DND-41 (cell line): ENCODE measurements at regions not wholly inside any gene's neighbourhood (a gene's known extent, or its start where the extent isn't known, plus 50 kb on each side); places are given as distances from the start of the nearest gene placed in this dataset.

ENCODE experiments used
- ATAC-seq: fragments of 200-7000 bp; cut with Tn5 transposase; 3 replicates; pipeline ENCODE4 v1.9.1; 2021; ENCODE audit warnings: low read depth; ENCODE audit not compliant: insufficient read depth
- DNase-seq: peaks from one replicate; pipeline ENCODE4 v3.0.0-alpha.2; 2020
- H2AFZ ChIP-seq: 2 replicates; pipeline ENCODE4 v1.6.0; 2012; ENCODE audit warnings: low read depth, low read length
- H3K27ac ChIP-seq: 2 replicates; pipeline ENCODE4 v1.5.1; 2012; ENCODE audit warnings: low read length, inconsistent platforms
- H3K27me3 ChIP-seq: fragments of 200-600 bp; sonication (generic); 2 replicates; pipeline ENCODE4 v1.6.0; 2012; ENCODE audit warnings: low read length, mild to moderate bottlenecking, inconsistent platforms; ENCODE audit not compliant: insufficient read depth, poor library complexity
- H3K36me3 ChIP-seq: 2 replicates; pipeline ENCODE4 v1.5.1; 2012; ENCODE audit warnings: low read length, inconsistent platforms; ENCODE audit not compliant: insufficient read depth
- H3K4me1 ChIP-seq: 2 replicates; pipeline ENCODE4 v1.5.1; 2012; ENCODE audit warnings: mild to moderate bottlenecking, low read length; ENCODE audit not compliant: insufficient read depth
- H3K4me2 ChIP-seq: 2 replicates; pipeline ENCODE4 v1.6.0; 2012; ENCODE audit warnings: mild to moderate bottlenecking, moderate library complexity, low read length, inconsistent platforms; ENCODE audit not compliant: insufficient read depth
- H3K4me3 ChIP-seq, 2 experiments: fragments of 200-600 bp in 1 of 2; shearing (Covaris generic) in 1 of 2; 2 replicates each; pipeline ENCODE4 v1.5.1; 2012 to 2016; ENCODE audit warnings: inconsistent platforms in 2 of 2, low read length in 2 of 2, mild to moderate bottlenecking in 2 of 2, low read depth in 1 of 2, moderate library complexity in 1 of 2
- H3K79me2 ChIP-seq: 2 replicates; pipeline ENCODE4 v1.6.0; 2012; ENCODE audit warnings: low read length, inconsistent platforms; ENCODE audit not compliant: insufficient read depth
- H3K9ac ChIP-seq: 2 replicates; pipeline ENCODE4 v1.6.0; 2012; ENCODE audit warnings: low read depth, mild to moderate bottlenecking, inconsistent platforms, low read length, moderate library complexity
- H3K9me3 ChIP-seq: 2 replicates; pipeline ENCODE4 v1.5.1; 2012; ENCODE audit warnings: low read length, moderate library complexity, mild to moderate bottlenecking, inconsistent platforms; ENCODE audit not compliant: insufficient read depth, severe bottlenecking
- H4K20me1 ChIP-seq: 2 replicates; pipeline ENCODE4 v1.6.0; 2012; ENCODE audit warnings: low read length; ENCODE audit not compliant: insufficient read depth
- EZH2 ChIP-seq: IDR thresholded peaks from 3 replicates; pipeline ENCODE4 v1.6.1; 2012; ENCODE audit warnings: borderline replicate concordance, low read depth, mild to moderate bottlenecking, moderate library complexity, low read length, inconsistent platforms; ENCODE audit not compliant: severe bottlenecking
- TF ChIP-seq, protein P1 (sequence below): IDR thresholded peaks from 2 replicates; pipeline ENCODE4 v1.5.1; 2012; ENCODE audit warnings: borderline replicate concordance, low read length, moderate library complexity, mild to moderate bottlenecking; ENCODE audit not compliant: poor library complexity, severe bottlenecking; ENCODE audit errors: extremely low read depth

DNA sequence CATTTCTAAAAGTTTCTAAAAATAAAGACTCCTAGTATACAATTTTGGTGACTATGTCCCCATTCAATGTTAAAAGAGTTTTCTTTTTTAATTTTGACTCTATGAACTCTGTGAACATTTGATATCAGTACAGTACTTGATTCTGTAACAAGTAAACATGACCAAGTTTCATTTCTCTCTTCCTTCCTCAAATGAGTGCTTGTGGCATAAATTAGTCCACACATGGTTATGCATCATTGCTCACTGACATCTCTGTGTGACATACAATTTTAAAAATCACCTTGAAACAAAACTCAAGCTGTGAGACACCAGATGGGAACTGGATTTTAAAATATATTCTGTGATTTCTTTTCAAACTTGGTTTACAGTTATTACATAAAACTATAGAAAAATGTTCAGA, 253.9 kb upstream of the MDGA2 start:
- no peak overlapping the region for H3K27ac ChIP-seq
- no peaks in the 10 kb centered on the region for H3K4me1 ChIP-seq
- H3K4me3 ChIP-seq = no peak overlapping the region
- no peaks in the 10 kb centered on the region for H3K79me2 ChIP-seq
- no peak for ATAC-seq
- no peaks in the 10 kb centered on the region for H3K36me3 ChIP-seq
- no peak overlapping the region for H3K4me2 ChIP-seq
- no peak for TF ChIP-seq EZH2
- TF ChIP-seq, protein P1, sequence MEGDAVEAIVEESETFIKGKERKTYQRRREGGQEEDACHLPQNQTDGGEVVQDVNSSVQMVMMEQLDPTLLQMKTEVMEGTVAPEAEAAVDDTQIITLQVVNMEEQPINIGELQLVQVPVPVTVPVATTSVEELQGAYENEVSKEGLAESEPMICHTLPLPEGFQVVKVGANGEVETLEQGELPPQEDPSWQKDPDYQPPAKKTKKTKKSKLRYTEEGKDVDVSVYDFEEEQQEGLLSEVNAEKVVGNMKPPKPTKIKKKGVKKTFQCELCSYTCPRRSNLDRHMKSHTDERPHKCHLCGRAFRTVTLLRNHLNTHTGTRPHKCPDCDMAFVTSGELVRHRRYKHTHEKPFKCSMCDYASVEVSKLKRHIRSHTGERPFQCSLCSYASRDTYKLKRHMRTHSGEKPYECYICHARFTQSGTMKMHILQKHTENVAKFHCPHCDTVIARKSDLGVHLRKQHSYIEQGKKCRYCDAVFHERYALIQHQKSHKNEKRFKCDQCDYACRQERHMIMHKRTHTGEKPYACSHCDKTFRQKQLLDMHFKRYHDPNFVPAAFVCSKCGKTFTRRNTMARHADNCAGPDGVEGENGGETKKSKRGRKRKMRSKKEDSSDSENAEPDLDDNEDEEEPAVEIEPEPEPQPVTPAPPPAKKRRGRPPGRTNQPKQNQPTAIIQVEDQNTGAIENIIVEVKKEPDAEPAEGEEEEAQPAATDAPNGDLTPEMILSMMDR = no peak
- no peak overlapping the region for H2AFZ ChIP-seq
- no peaks in the 10 kb centered on the region for H3K27me3 ChIP-seq
- no peak for DNase-seq
- no peaks in the 10 kb centered on the region for H4K20me1 ChIP-seq
- H3K9me3 ChIP-seq = no peaks in the 10 kb centered on the region
- H3K9ac ChIP-seq = no peak overlapping the region

DNA sequence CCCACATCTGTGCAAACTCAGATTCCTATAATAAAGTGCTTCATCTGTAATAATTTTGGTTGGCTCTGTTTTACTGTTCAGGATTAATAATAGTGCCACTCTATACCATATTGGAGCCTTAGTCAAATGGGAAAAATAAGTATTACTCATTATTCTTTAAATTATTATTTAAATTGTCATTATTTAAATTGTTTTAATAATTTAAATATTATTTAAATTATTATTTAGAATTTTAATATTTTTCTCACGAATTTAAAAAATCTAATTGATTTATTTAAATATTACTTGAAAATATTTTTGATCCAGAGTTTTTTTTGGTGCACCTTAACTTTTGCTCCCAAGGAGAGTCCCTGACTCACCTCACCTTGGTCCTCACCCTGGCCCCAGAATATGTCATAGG, 245.7 kb upstream of the MDGA2 start:
- Histone ChIP-seq H3K27ac (no peak overlapping the region), H3K4me2 (no peak overlapping the region), H3K4me1 (no peaks in the 10 kb centered on the region), H3K9ac (no peak overlapping the region), H3K79me2 (no peaks in the 10 kb centered on the region), H3K27me3 (no peaks in the 10 kb centered on the region), H3K9me3 (no peaks in the 10 kb centered on the region), H3K36me3 (no peaks in the 10 kb centered on the region), H3K4me3 (no peak overlapping the region), H4K20me1 (no peaks in the 10 kb centered on the region), H2AFZ (no peak overlapping the region)
- ATAC-seq = no peak
- TF ChIP-seq, protein P1 = no peak
- DNase-seq = no peak

DNA sequence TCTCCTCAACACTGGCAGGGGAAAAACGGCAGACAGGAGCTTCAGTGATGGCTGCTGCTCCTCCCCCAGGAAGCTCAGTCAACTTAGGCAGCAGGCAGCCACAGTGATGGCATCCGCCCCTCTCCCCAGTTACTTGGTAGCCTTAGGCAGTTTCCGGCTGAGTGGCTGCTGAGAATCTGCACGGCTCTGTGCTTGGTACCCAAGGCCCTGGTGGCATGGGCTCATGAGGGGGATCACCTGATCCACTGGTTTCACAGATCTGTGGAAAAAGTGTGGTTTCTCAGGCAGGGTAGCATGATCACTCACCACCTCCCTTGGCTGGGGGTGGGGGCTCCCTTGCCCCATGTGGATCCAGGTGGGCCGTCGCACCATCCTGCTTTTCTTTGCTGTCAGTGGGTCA, 244.6 kb upstream of the MDGA2 start:
- H3K9ac ChIP-seq = no peak overlapping the region
- H3K79me2 ChIP-seq = no peaks in the 10 kb centered on the region
- H4K20me1 ChIP-seq = no peaks in the 10 kb centered on the region
- no peak for TF ChIP-seq EZH2
- TF ChIP-seq, protein P1 = no peak
- no peaks in the 10 kb centered on the region for H3K36me3 ChIP-seq
- no peaks in the 10 kb centered on the region for H3K4me1 ChIP-seq
- no peak overlapping the region for H3K4me3 ChIP-seq
- H3K4me2 ChIP-seq = no peak overlapping the region
- ATAC-seq = no peak
- no peaks in the 10 kb centered on the region for H3K9me3 ChIP-seq
- no peak overlapping the region for H3K27ac ChIP-seq
- H2AFZ ChIP-seq = no peak overlapping the region
- no peak for DNase-seq
- no peaks in the 10 kb centered on the region for H3K27me3 ChIP-seq

DNA sequence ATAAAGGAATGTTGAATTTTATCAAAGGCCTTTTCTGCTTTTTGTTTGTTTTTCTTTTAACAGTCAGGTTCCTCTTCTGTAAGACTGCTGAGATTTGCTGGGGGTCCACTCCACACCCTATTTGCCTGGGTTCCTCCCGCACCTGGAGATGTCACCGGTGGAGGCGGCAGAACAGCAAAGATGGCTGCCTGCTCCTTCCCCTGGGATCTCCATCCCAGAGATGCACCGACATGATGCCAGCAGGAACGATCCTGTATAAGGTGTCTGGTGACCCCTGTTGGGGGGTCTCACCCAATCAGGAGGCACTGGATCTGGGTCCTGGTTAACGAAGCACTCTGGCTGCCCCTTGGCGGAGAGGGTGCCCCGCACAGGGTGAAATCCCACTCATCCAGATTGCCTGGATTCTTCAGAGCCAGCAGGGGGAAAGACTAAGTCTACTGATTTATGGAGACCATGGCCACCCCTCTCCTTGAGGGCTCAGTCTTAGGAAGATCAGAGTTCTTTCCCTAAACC, 244.0 kb upstream of the MDGA2 start:
- H3K79me2 ChIP-seq = no peaks in the 10 kb centered on the region
- H4K20me1 ChIP-seq = no peaks in the 10 kb centered on the region
- no peak overlapping the region for H3K4me3 ChIP-seq
- no peak for TF ChIP-seq EZH2
- TF ChIP-seq, protein P1 = no peak
- ATAC-seq (no peak), DNase-seq (no peak)
- no peaks in the 10 kb centered on the region for H3K4me1 ChIP-seq
- H3K4me2 ChIP-seq = no peak overlapping the region
- no peaks in the 10 kb centered on the region for H3K9me3 ChIP-seq
- no peak overlapping the region for H3K9ac ChIP-seq
- no peak overlapping the region for H2AFZ ChIP-seq
- no peaks in the 10 kb centered on the region for H3K36me3 ChIP-seq
- H3K27me3 ChIP-seq = no peaks in the 10 kb centered on the region
- H3K27ac ChIP-seq = no peak overlapping the region
